ENCODE measurements at regions not wholly inside any gene's neighbourhood (a gene's known extent, or its start where the extent isn't known, plus 50 kb on each side); places are given as distances from the start of the nearest gene placed in this dataset.

- no peaks in the 10 kb centered on the region for H3K9me2 ChIP-seq (ENCODE audit: insufficient read depth, low read length)
- H3K4me3 ChIP-seq (ENCODE audit: low read depth, low read length, poor library complexity, severe bottlenecking) = no peak overlapping the region
- no peaks in the 10 kb centered on the region for H3K79me2 ChIP-seq (ENCODE audit: insufficient read depth, low read depth, low read length)
- H4K20me1 ChIP-seq (ENCODE audit: insufficient read depth, low read length) = no peaks in the 10 kb centered on the region
- no TSS peak for BruUV-seq (replicated peaks)
- H3K4me2 ChIP-seq (ENCODE audit: low read length) = no peak overlapping the region
- H3K36me3 ChIP-seq (ENCODE audit: insufficient read depth, low read length) = no peaks in the 10 kb centered on the region
- no peaks in the 10 kb centered on the region for H3K4me1 ChIP-seq (ENCODE audit: insufficient read depth, low read length, poor library complexity, severe bottlenecking)
- POLR2A ChIA-PET = no interaction called here
- TF ChIP-seq CTCF (conservative IDR thresholded peaks at IDR 0.05; ENCODE audit: low read length) = no peak
- TF ChIP-seq EZH2phosphoT487 (IDR thresholded peaks at IDR 0.05; ENCODE audit: borderline replicate concordance, low read depth, low read length) = no peak
- intact Hi-C loops (cut with micrococcal nuclease; ENCODE audit: unreplicated experiment) = no loop called here
- H3K27ac ChIP-seq (ENCODE audit: low read depth, low read length, poor library complexity, severe bottlenecking) = no peak overlapping the region
- CTCF ChIA-PET (ENCODE audit: unreplicated experiment) = no interaction called here
- H2AFZ ChIP-seq (ENCODE audit: low read length) = no peak overlapping the region
- no peaks in the 10 kb centered on the region for H3K9me3 ChIP-seq (ENCODE audit: low read length)
- DNase-seq (ENCODE audit: low spot score) = no peak
Measured at GRCh38 chr4:157804986-157805385, 367.8 kb downstream of the GASK1B start.

GRCh38 chr4:157803845-157804521 is 368.8 kb downstream of the GASK1B start:
- Histone ChIP-seq H3K9me3 (ENCODE audit: low read length) (no peaks in the 10 kb centered on the region), H3K27ac (ENCODE audit: low read depth, low read length, poor library complexity, severe bottlenecking) (no peak overlapping the region), H2AFZ (ENCODE audit: low read length) (no peak overlapping the region), H3K9me2 (ENCODE audit: insufficient read depth, low read length) (no peaks in the 10 kb centered on the region), H3K4me1 (ENCODE audit: insufficient read depth, low read length, poor library complexity, severe bottlenecking) (no peaks in the 10 kb centered on the region), H3K36me3 (ENCODE audit: insufficient read depth, low read length) (no peaks in the 10 kb centered on the region), H3K79me2 (ENCODE audit: insufficient read depth, low read depth, low read length) (no peaks in the 10 kb centered on the region), H3K4me2 (ENCODE audit: low read length) (no peak overlapping the region), H3K4me3 (ENCODE audit: low read depth, low read length, poor library complexity, severe bottlenecking) (no peak overlapping the region), H4K20me1 (ENCODE audit: insufficient read depth, low read length) (no peaks in the 10 kb centered on the region)
- POLR2A ChIA-PET = interaction anchor here (0.7 kb wide), 1 partner anchor 11 kb away, joined by 3 read pairs; no protein-coding TSS in a partner anchor
- TF ChIP-seq EZH2phosphoT487 (IDR thresholded peaks at IDR 0.05; ENCODE audit: borderline replicate concordance, low read depth, low read length) (no peak), CTCF (conservative IDR thresholded peaks at IDR 0.05; ENCODE audit: low read length) (no peak)
- intact Hi-C loops (cut with micrococcal nuclease; ENCODE audit: unreplicated experiment) = no loop called here
- CTCF ChIA-PET (ENCODE audit: unreplicated experiment) = no interaction called here
- no TSS peak for BruUV-seq (replicated peaks)
- no peak for DNase-seq (ENCODE audit: low spot score)

GRCh38 chr4:157803421-157803820 is 369.4 kb downstream of the GASK1B start:
- no peaks in the 10 kb centered on the region for H3K4me1 ChIP-seq (ENCODE audit: insufficient read depth, low read length, poor library complexity, severe bottlenecking)
- H2AFZ ChIP-seq (ENCODE audit: low read length) = no peak overlapping the region
- CTCF ChIA-PET (ENCODE audit: unreplicated experiment) = no interaction called here
- POLR2A ChIA-PET = no interaction called here
- no peak for DNase-seq (ENCODE audit: low spot score)
- H3K79me2 ChIP-seq (ENCODE audit: insufficient read depth, low read depth, low read length) = no peaks in the 10 kb centered on the region
- no peaks in the 10 kb centered on the region for H3K9me2 ChIP-seq (ENCODE audit: insufficient read depth, low read length)
- no peak overlapping the region for H3K27ac ChIP-seq (ENCODE audit: low read depth, low read length, poor library complexity, severe bottlenecking)
- H3K4me2 ChIP-seq (ENCODE audit: low read length) = no peak overlapping the region
- H3K4me3 ChIP-seq (ENCODE audit: low read depth, low read length, poor library complexity, severe bottlenecking) = no peak overlapping the region
- BruUV-seq (replicated peaks) = no TSS peak
- H4K20me1 ChIP-seq (ENCODE audit: insufficient read depth, low read length) = no peaks in the 10 kb centered on the region
- H3K36me3 ChIP-seq (ENCODE audit: insufficient read depth, low read length) = no peaks in the 10 kb centered on the region
- no peaks in the 10 kb centered on the region for H3K9me3 ChIP-seq (ENCODE audit: low read length)
- TF ChIP-seq CTCF (conservative IDR thresholded peaks at IDR 0.05; ENCODE audit: low read length) (no peak), EZH2phosphoT487 (IDR thresholded peaks at IDR 0.05; ENCODE audit: borderline replicate concordance, low read depth, low read length) (no peak)
- intact Hi-C loops (cut with micrococcal nuclease; ENCODE audit: unreplicated experiment) = no loop called here
